Ascending aorta (tissue), 2 donors: ENCODE measurements at regions not wholly inside any gene's neighbourhood (a gene's known extent, or its start where the extent isn't known, plus 50 kb on each side); places are given as distances from the start of the nearest gene placed in this dataset.
"Not testable (repeated sequence)": the region's sequence is repeated elsewhere in the genome, so short reads cannot be mapped to it uniquely, and the experiment has no call there.

Source experiments
- DNase-seq, 2 donors: peaks; one replicate each; pipeline ENCODE4 v3.0.0-alpha.2; 2019; ENCODE audit warnings: low spot score in 2 of 2
- H3K27ac ChIP-seq, 2 donors: fragments of 200-600 bp; sonication (generic); one replicate each; pipeline ENCODE4 v1.5.1; 2016 to 2017; ENCODE audit warnings: mild to moderate bottlenecking in 1 of 2
- H3K27me3 ChIP-seq: fragments of 200-600 bp; sonication (generic); one replicate; pipeline ENCODE4 v1.5.1; 2017
- H3K36me3 ChIP-seq, 2 donors: fragments of 200-600 bp; sonication (generic); one replicate each; pipeline ENCODE4 v1.5.1; 2016
- H3K4me1 ChIP-seq, 2 donors: fragments of 200-600 bp; sonication (generic); one replicate each; pipeline ENCODE4 v1.5.1; 2016 to 2017; ENCODE audit warnings: mild to moderate bottlenecking in 1 of 2
- H3K4me3 ChIP-seq, 2 donors: fragments of 200-600 bp; sonication (generic); one replicate each; pipeline ENCODE4 v1.5.1; 2016 to 2017; ENCODE audit warnings: mild to moderate bottlenecking in 1 of 2
- H3K9me3 ChIP-seq, 2 donors: fragments of 200-600 bp; sonication (generic); one replicate each; pipeline ENCODE4 v1.5.1; 2016
- intact Hi-C: fragments of 100-400 bp; cut with DNase I; formaldehyde crosslinking; loops from one replicate; pipeline ENCODE4 v1.15.1; 2023
- TF ChIP-seq, protein P1 (sequence below), 3 experiments: fragments of 200-600 bp in 2 of 3; fragments of 450-650 bp in 1 of 3; sonication (generic) in 2 of 3; IDR thresholded peaks; one replicate each; pipeline ENCODE4 v1.5.1; 2016 to 2019; ENCODE audit warnings: antibody characterized with exemption in 3 of 3, mild to moderate bottlenecking in 1 of 3, moderate library complexity in 1 of 3

DNA sequence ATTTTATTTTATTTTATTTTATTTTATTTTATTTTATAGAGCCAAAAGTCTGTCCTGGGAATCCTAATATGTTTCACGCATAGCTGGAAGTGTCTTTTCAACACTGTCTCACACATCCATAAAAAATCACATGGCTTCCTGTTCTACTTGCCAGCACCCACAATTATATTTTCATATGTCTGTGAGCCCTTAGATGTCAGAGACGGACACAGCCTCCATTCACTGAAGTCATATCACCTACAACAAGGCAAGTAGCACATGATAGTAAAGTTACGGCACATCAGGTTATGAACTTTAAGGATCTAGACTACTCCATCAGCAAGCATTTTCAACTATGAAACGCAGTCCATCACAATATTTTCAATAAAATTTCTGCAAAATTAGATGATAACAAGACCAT is 168.4 kb downstream of the ZIC4 start:
- Histone ChIP-seq H3K9me3 (no peaks in the 10 kb centered on the region), H3K4me3 (no peak overlapping the region), H3K4me1 (no peaks in the 10 kb centered on the region), H3K27me3 (no peaks in the 10 kb centered on the region), H3K36me3 (no peaks in the 10 kb centered on the region), H3K27ac (no peak overlapping the region)
- intact Hi-C loops, result no loop called here
- DNase-seq, result no peak
- TF ChIP-seq, protein P1, sequence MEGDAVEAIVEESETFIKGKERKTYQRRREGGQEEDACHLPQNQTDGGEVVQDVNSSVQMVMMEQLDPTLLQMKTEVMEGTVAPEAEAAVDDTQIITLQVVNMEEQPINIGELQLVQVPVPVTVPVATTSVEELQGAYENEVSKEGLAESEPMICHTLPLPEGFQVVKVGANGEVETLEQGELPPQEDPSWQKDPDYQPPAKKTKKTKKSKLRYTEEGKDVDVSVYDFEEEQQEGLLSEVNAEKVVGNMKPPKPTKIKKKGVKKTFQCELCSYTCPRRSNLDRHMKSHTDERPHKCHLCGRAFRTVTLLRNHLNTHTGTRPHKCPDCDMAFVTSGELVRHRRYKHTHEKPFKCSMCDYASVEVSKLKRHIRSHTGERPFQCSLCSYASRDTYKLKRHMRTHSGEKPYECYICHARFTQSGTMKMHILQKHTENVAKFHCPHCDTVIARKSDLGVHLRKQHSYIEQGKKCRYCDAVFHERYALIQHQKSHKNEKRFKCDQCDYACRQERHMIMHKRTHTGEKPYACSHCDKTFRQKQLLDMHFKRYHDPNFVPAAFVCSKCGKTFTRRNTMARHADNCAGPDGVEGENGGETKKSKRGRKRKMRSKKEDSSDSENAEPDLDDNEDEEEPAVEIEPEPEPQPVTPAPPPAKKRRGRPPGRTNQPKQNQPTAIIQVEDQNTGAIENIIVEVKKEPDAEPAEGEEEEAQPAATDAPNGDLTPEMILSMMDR (IDR thresholded peaks at IDR 0.05), result no peak

DNA sequence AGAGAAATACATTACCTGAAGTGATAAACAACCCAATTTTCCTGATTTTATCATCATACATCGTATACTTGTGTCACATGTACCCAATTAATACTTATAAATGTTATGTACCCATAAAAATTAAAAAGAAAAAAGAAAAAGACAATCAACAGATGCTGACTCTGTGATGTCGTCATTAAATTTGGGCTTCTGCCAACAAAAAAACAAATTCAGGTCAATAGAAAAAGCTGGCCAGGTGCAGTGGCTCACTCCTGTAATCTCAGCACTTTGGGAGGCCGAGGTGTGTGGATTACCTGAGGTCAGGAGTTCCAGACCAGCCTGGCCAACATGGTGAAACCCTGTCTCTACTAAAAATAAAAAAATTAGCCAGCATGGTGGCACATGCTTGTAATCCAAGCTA is 174.4 kb downstream of the ZIC4 start:
- H3K36me3 ChIP-seq, H3K9me3 ChIP-seq, H3K27me3 ChIP-seq, H3K4me3 ChIP-seq, DNase-seq, H3K27ac ChIP-seq, H3K4me1 ChIP-seq, intact Hi-C loops: not testable (repeated sequence)

DNA sequence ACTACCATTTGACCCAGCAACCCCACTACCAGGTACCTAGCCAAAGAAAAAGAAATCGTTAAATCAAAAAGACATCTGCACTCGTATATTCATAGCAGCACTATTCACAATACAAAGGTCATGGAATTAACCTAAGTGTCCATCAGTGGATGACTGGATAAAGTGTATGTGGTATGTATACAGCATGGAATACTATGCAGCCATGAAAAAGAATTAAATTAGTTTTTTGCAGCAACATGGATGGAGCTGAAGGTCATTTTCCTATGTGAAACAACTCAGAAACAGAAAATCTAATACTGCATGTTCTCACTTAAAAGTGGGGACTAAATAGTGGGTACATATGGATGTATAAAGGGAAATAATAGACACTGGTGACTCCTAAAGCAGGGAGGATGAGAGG is 175.2 kb downstream of the ZIC4 start:
- no peak for DNase-seq
- no peaks in the 10 kb centered on the region for H3K9me3 ChIP-seq
- TF ChIP-seq, protein P1 (IDR thresholded peaks at IDR 0.05), result no peak
- H3K27me3 ChIP-seq, result no peaks in the 10 kb centered on the region
- intact Hi-C loops, result no loop called here
- H3K4me3 ChIP-seq, result no peak overlapping the region
- H3K27ac ChIP-seq, result no peak overlapping the region
- no peaks in the 10 kb centered on the region for H3K36me3 ChIP-seq
- no peaks in the 10 kb centered on the region for H3K4me1 ChIP-seq

DNA sequence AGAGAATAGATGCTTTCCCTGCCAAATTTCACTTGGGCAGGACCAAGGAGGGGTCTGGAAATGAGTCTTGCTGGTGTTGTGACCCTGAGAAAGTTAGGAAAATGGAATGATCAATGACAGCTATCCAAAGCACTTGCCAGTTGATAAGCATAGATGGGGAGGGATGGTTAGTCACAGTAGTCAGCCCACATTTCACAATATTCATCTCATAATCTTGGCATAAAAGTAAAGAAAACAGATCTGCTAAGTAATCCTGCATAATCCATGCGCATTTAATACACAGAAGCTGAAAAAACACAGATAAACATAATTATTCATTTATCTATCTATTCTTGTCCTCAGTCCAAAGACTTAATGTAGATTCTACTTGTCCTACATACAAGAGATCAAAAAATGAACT is 184.1 kb downstream of the ZIC4 start:
- no peak overlapping the region for H3K4me3 ChIP-seq

DNA sequence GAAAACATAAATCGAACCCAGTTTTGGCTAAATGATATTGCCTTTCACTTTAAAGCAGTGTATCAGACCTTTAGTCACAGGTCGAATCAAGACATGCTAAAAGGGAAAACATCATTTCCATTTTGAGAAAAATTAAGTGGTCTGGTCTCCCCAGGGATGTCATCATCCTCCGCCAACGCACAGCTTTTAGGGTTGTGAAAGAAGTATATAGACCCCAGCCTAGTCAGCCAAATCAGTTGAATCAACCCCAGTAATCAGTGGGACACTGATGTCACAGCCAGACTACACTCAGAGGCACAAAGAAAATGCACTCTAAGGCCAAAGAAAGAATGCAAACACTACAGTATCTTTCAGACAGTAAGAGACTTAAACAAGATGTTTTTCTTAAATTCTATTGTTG is 187.4 kb downstream of the ZIC4 start:
- Histone ChIP-seq H3K27me3 (no peaks in the 10 kb centered on the region), H3K9me3 (no peaks in the 10 kb centered on the region), H3K4me1 (no peaks in the 10 kb centered on the region), H3K4me3 (no peak overlapping the region), H3K36me3 (no peaks in the 10 kb centered on the region), H3K27ac (no peak overlapping the region)
- intact Hi-C loops, result no loop called here
- TF ChIP-seq, protein P1 (IDR thresholded peaks at IDR 0.05), result no peak
- DNase-seq, result no peak

More for the DNA sequence above, 184.1 kb downstream of the ZIC4 start:
- H3K4me1 ChIP-seq, result no peaks in the 10 kb centered on the region
- no peak for DNase-seq
- H3K27ac ChIP-seq, result no peak overlapping the region
- TF ChIP-seq, protein P1 (IDR thresholded peaks at IDR 0.05), result no peak
- intact Hi-C loops, result no loop called here
- H3K27me3 ChIP-seq, result no peaks in the 10 kb centered on the region
- no peaks in the 10 kb centered on the region for H3K9me3 ChIP-seq
- no peaks in the 10 kb centered on the region for H3K36me3 ChIP-seq

DNA sequence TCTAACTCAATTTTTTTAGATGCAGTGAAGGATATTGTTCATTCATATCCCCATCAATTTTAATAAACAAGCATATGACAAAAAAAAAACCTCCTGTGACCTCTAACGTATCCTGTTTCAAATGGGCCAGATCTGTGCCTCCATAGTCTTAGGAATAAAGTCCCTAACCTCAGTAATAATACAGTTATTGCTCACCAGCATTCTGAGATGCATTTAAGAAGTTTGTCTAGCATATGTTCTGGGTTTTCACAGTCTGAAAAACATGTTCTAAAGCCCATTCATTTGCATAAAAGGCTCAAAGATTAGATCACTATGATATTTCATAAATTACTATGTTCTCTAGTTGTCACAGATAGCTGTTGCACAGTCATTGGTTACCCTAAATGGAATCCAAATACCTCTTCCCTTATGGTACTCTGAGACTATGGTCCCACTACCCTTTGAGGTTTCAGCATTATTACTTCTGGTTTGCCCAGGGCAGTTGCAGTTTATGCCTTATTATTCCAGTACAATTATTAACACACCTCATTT is 190.1 kb downstream of the ZIC4 start:
- H3K9me3 ChIP-seq, result no peaks in the 10 kb centered on the region
- no peaks in the 10 kb centered on the region for H3K4me1 ChIP-seq
- no peak overlapping the region for H3K4me3 ChIP-seq
- TF ChIP-seq, protein P1 (IDR thresholded peaks at IDR 0.05), result no peak
- DNase-seq, result no peak
- H3K27ac ChIP-seq, result no peak overlapping the region
- no peaks in the 10 kb centered on the region for H3K27me3 ChIP-seq
- intact Hi-C loops, result no loop called here
- H3K36me3 ChIP-seq, result no peaks in the 10 kb centered on the region
